A673 (cell line): ENCODE measurements at regions not wholly inside any gene's neighbourhood (a gene's known extent, or its start where the extent isn't known, plus 50 kb on each side); places are given as distances from the start of the nearest gene placed in this dataset.

ENCODE experiments used
- BruUV-seq: library from RNA; stranded (reverse); fragments of 400-500 nt; replicated peaks from 2 replicates; lab custom pipeline; 2021; lab: Mats Ljungman, UMichigan
- CTCF ChIA-PET: fragments of 300-600 bp; sonication (Branson Sonifier 250); formaldehyde crosslinking; loops from one replicate; lab custom pipeline; 2022; ENCODE audit warnings: antibody characterized with exemption; lab: Charles Lee
- POLR2A ChIA-PET: fragments of 300-600 bp; sonication (Branson Sonifier 250); formaldehyde crosslinking; loops from one replicate; lab custom pipeline; 2022; ENCODE audit warnings: antibody characterized with exemption; ENCODE audit not compliant: low non-redundant PET; lab: Charles Lee
- DNase-seq: peaks from one replicate; pipeline ENCODE4 v3.0.0-alpha.2; 2015; ENCODE audit warnings: low spot score
- H3K27ac ChIP-seq: fragments of 200-600 bp; sonication (generic); 2 replicates; pipeline ENCODE4 v1.5.1; 2016; ENCODE audit warnings: mixed run types, low read depth, mild to moderate bottlenecking, mixed read lengths, antibody characterized with exemption, low read length; ENCODE audit not compliant: poor library complexity, severe bottlenecking
- H3K27me3 ChIP-seq: fragments of 200-600 bp; sonication (generic); replicated peaks from 2 replicates; pipeline ENCODE4 v1.6.1; 2017; ENCODE audit warnings: mixed run types, low read depth, mild to moderate bottlenecking, mixed read lengths, antibody characterized with exemption, low read length; ENCODE audit not compliant: insufficient read depth, poor library complexity
- H3K36me3 ChIP-seq: fragments of 200-600 bp; sonication (generic); 2 replicates; pipeline ENCODE4 v1.6.1; 2016; ENCODE audit warnings: mixed run types, mild to moderate bottlenecking, mixed read lengths, antibody characterized with exemption, low read length; ENCODE audit not compliant: insufficient read depth, poor library complexity, severe bottlenecking
- H3K4me1 ChIP-seq: fragments of 200-600 bp; sonication (generic); 2 replicates; pipeline ENCODE4 v1.6.1; 2017; ENCODE audit warnings: mixed run types, mild to moderate bottlenecking, mixed read lengths, antibody characterized with exemption, low read length; ENCODE audit not compliant: insufficient read depth, poor library complexity, severe bottlenecking
- H3K4me3 ChIP-seq: fragments of 200-600 bp; sonication (generic); 2 replicates; pipeline ENCODE4 v1.5.1; 2016; ENCODE audit warnings: low read depth, mixed run types, mild to moderate bottlenecking, mixed read lengths, low read length; ENCODE audit not compliant: poor library complexity, severe bottlenecking
- H3K9me3 ChIP-seq: fragments of 200-600 bp; sonication (generic); 2 replicates; pipeline ENCODE4 v1.6.1; 2016; ENCODE audit warnings: mixed run types, low read depth, mild to moderate bottlenecking, mixed read lengths, antibody characterized with exemption, low read length; ENCODE audit not compliant: poor library complexity, severe bottlenecking
- CTCF ChIP-seq: fragments of 300-800, 200-600 bp; sonication (generic); conservative IDR thresholded peaks from 2 replicates; pipeline ENCODE4 v1.5.1; 2017; ENCODE audit warnings: low read depth, mild to moderate bottlenecking, antibody characterized with exemption, low read length, moderate library complexity, mixed read lengths
- EZH2 ChIP-seq: fragments of 200-600 bp; sonication (generic); IDR thresholded peaks from 2 replicates; pipeline ENCODE4 v1.6.1; 2017; ENCODE audit warnings: borderline replicate concordance, low read depth, mild to moderate bottlenecking, mixed read lengths, antibody characterized with exemption, low read length; ENCODE audit not compliant: poor library complexity, severe bottlenecking
- intact Hi-C: fragments of 100-400 bp; cut with micrococcal nuclease; formaldehyde crosslinking; loops from one replicate; pipeline ENCODE4 v1.10.0; 2022; ENCODE audit not compliant: unreplicated experiment

GRCh38 chr2:236852977-236853374 lies 232.7 kb upstream of the COPS8 start:
- Histone ChIP-seq H3K27me3 (no peaks in the 10 kb centered on the region), H3K4me1 (no peaks in the 10 kb centered on the region), H3K27ac (no peak overlapping the region), H3K4me3 (no peak overlapping the region), H3K36me3 (no peaks in the 10 kb centered on the region), H3K9me3 (no peaks in the 10 kb centered on the region)
- POLR2A ChIA-PET = no interaction called here
- no TSS peak for BruUV-seq
- intact Hi-C loops = no loop called here
- TF ChIP-seq EZH2 (no peak), CTCF (no peak)
- CTCF ChIA-PET = no interaction called here
- no peak for DNase-seq

GRCh38 chr2:236853585-236854051 lies 232.1 kb upstream of the COPS8 start:
- Histone ChIP-seq H3K36me3 (no peaks in the 10 kb centered on the region), H3K9me3 (no peaks in the 10 kb centered on the region), H3K4me3 (no peak overlapping the region), H3K4me1 (no peaks in the 10 kb centered on the region), H3K27me3 (no peaks in the 10 kb centered on the region), H3K27ac (no peak overlapping the region)
- DNase-seq = no peak
- intact Hi-C loops = no loop called here
- TF ChIP-seq CTCF (no peak), EZH2 (no peak)
- ChIA-PET POLR2A (no interaction called here), CTCF (no interaction called here)
- no TSS peak for BruUV-seq

- Histone ChIP-seq H3K4me1 (no peaks in the 10 kb centered on the region), H3K36me3 (no peaks in the 10 kb centered on the region), H3K27me3 (no peaks in the 10 kb centered on the region), H3K27ac (no peak overlapping the region), H3K4me3 (no peak overlapping the region), H3K9me3 (no peaks in the 10 kb centered on the region)
- DNase-seq = no peak
- ChIA-PET POLR2A (no interaction called here), CTCF (no interaction called here)
- no TSS peak for BruUV-seq
- TF ChIP-seq CTCF (no peak), EZH2 (no peak)
- intact Hi-C loops = no loop called here
Observed at GRCh38 chr2:236855176-236855865, 230.4 kb upstream of the COPS8 start.
